Esophagus muscularis mucosa (tissue), 4 donors: ENCODE measurements at regions not wholly inside any gene's neighbourhood (a gene's known extent, or its start where the extent isn't known, plus 50 kb on each side); places are given as distances from the start of the nearest gene placed in this dataset.

Experiments
- DNase-seq: peaks from one replicate; pipeline ENCODE4 v3.0.0-alpha.2; 2017; ENCODE audit errors: extremely low spot score
- H3K27ac ChIP-seq, 4 donors: fragments of 200-600 bp; sonication (generic); replicated peaks in 1 of 4; 1 replicate in 3 of 4; 2 replicates in 1 of 4; pipeline ENCODE4 v1.5.1; 2016 to 2019; ENCODE audit warnings: mild to moderate bottlenecking in 1 of 4
- H3K27me3 ChIP-seq, 4 donors: fragments of 200-600 bp; sonication (generic); one replicate each; pipeline versions ENCODE4 v1.5.1 to v1.6.0; 2016 to 2019
- H3K36me3 ChIP-seq, 4 donors: fragments of 200-600 bp; sonication (generic); one replicate each; pipeline ENCODE4 v1.5.1; 2016 to 2019
- H3K4me1 ChIP-seq, 4 donors: fragments of 200-600 bp; sonication (generic); one replicate each; pipeline ENCODE4 v1.5.1; 2016 to 2019
- H3K4me3 ChIP-seq, 4 donors: fragments of 200-600 bp; sonication (generic); 1 replicate in 2 of 4; 2 replicates in 2 of 4; pipeline ENCODE4 v1.5.1; 2016 to 2019; ENCODE audit warnings: mild to moderate bottlenecking in 4 of 4, moderate library complexity in 1 of 4
- H3K9me3 ChIP-seq, 4 donors: fragments of 200-600 bp; sonication (generic); 1 replicate in 3 of 4; 2 replicates in 1 of 4; pipeline ENCODE4 v1.5.1; 2016 to 2019
- CTCF ChIP-seq, 3 experiments: fragments of 200-600 bp in 2 of 3; fragments of 450-650 bp in 1 of 3; sonication (generic) in 2 of 3; IDR thresholded peaks; one replicate each; pipeline ENCODE4 v1.5.1; 2017 to 2019; ENCODE audit warnings: antibody characterized with exemption in 3 of 3, mild to moderate bottlenecking in 2 of 3, moderate library complexity in 1 of 3
- EP300 ChIP-seq: sonication (generic); formaldehyde crosslinking; IDR thresholded peaks from one replicate; pipeline ENCODE4 v1.6.1; 2017; ENCODE audit warnings: antibody characterized with exemption
- POLR2A ChIP-seq: fragments of 450-650 bp; IDR thresholded peaks from one replicate; pipeline ENCODE4 v1.6.1; 2017; ENCODE audit warnings: antibody characterized with exemption, moderate library complexity, mild to moderate bottlenecking, low read depth
- POLR2AphosphoS5 ChIP-seq, 2 donors: sonication (generic); formaldehyde crosslinking; IDR thresholded peaks; one replicate each; pipeline ENCODE4 v1.6.1; 2017; ENCODE audit warnings: antibody characterized with exemption in 2 of 2
- WGBS: methylation state at CpG from one replicate; pipeline ENCODE4 v1.1.5; 2018; 5-methylcytosine and 5-hydroxymethylcytosine counted together
- intact Hi-C: fragments of 100-400 bp; cut with DNase I; formaldehyde crosslinking; loops from one replicate; pipeline ENCODE4 v1.15.1; 2023

GRCh38 chr5:2849429-2849828 is 98.0 kb upstream of the IRX2 start:
- WGBS, result 74% methylated on average over 6 of the region's 6 CpGs
- intact Hi-C loops, result no loop called here
- peak; percentile 64 for DNase-seq
- H3K27me3 ChIP-seq, result no peaks in the 10 kb centered on the region
- TF ChIP-seq POLR2A (no peak), EP300 (no peak), CTCF (IDR thresholded peaks at IDR 0.05) (no peak), POLR2AphosphoS5 (IDR thresholded peaks at IDR 0.05) (no peak)
- H3K4me3 ChIP-seq, result no peak overlapping the region
- no peak overlapping the region for H3K27ac ChIP-seq
- H3K9me3 ChIP-seq, result no peaks in the 10 kb centered on the region
- H3K36me3 ChIP-seq, result no peaks in the 10 kb centered on the region
- no peaks in the 10 kb centered on the region for H3K4me1 ChIP-seq

- Histone ChIP-seq H3K9me3 (no peaks in the 10 kb centered on the region), H3K27me3 (no peaks in the 10 kb centered on the region), H3K4me1 (no peaks in the 10 kb centered on the region), H3K36me3 (no peaks in the 10 kb centered on the region), H3K27ac (no peak overlapping the region), H3K4me3 (no peak overlapping the region)
- WGBS, result 59% methylated on average over 11 of the region's 11 CpGs
- DNase-seq, result peak; percentile 47
- intact Hi-C loops, result no loop called here
- no peak for TF ChIP-seq CTCF (IDR thresholded peaks at IDR 0.05)
- no peak for TF ChIP-seq POLR2AphosphoS5 (IDR thresholded peaks at IDR 0.05)
- no peak for TF ChIP-seq EP300
- TF ChIP-seq POLR2A, result no peak
These were observed 97.1 kb upstream of the IRX2 start for GRCh38 chr5:2848619-2849018.

DNA sequence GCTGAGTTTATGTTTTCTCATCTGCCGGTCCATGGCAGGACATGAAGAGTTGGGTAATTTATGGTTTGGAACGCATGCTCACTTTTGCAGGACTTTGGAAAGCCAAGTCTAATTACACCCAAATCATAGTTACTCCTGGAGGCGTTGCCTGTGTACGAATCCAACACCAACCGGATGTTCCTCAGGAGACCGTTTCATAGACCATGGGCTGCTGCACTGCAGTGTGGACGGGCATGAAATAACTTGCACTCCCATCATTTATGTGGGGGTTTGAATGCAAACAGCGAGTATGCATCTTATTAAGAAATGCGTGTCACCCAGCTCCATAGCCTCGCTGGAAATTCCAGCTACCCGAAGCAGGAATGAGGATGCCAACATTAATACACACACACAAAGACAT is 96.1 kb upstream of the IRX2 start:
- Histone ChIP-seq H3K9me3 (no peaks in the 10 kb centered on the region), H3K4me3 (no peak overlapping the region), H3K27ac (no peak overlapping the region), H3K36me3 (no peaks in the 10 kb centered on the region), H3K4me1 (no peaks in the 10 kb centered on the region), H3K27me3 (no peaks in the 10 kb centered on the region)
- peak; percentile 64 for DNase-seq
- no peak for TF ChIP-seq CTCF (IDR thresholded peaks at IDR 0.05)
- no peak for TF ChIP-seq EP300
- TF ChIP-seq POLR2A, result no peak
- TF ChIP-seq POLR2AphosphoS5 (IDR thresholded peaks at IDR 0.05), result no peak
- 84% methylated on average over 11 of the region's 11 CpGs for WGBS
- intact Hi-C loops, result no loop called here

DNA sequence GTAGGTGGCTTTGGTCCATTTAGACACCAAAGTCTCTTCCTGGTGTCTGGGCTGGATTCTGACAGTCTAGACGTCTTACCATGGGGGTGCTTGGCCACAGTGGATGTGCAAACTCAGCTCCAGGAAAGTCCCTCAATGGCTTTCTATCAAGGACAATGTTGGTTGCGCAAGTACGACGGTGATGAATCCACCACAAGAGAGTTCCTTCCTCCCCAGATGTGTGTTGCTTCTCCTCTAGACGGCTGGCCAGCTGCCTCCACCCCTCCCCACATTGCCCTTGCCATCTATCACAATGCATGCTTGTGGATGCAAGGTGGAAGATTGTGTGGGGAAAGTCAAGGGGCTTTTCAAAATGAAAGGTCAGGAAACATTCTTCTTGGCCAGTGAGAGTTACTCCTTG is 89.7 kb upstream of the IRX2 start:
- Histone ChIP-seq H3K36me3 (no peaks in the 10 kb centered on the region), H3K4me3 (no peak overlapping the region), H3K27me3 (peaks cover 0 to 4% (median 0%) of the 10 kb centered on the region in 4 donors), H3K4me1 (no peaks in the 10 kb centered on the region), H3K27ac (no peak overlapping the region), H3K9me3 (no peaks in the 10 kb centered on the region)
- 44% methylated on average over 5 of the region's 5 CpGs for WGBS
- TF ChIP-seq CTCF (IDR thresholded peaks at IDR 0.05) (no peak), POLR2A (no peak), POLR2AphosphoS5 (IDR thresholded peaks at IDR 0.05) (no peak), EP300 (no peak)
- intact Hi-C loops, result no loop called here
- peak; percentile 62 for DNase-seq

DNA sequence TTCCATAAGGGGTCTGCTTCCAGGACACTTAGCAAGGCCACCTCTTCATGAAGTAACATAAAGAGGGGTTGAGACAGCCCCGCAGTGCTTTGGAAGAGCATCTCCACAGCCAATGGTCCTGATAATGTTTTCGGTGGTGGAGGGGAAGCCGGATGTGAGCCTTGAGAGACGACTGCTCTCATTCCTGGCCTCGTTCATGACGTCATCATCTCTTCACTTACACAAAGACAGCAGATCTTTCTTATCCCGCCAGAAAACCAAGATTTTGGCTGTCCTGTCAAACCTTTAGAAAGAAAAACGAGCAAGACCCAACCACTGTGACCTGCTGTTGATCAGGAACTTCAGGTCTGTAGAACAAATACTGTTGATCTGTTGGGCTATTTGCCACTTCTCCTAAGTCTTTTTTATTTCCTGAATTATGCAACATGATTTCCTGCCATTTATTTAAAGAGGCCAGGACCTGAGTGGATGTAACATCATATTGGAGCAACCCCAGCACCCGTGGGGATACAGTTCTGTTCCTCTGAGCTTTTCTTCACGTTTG is 89.0 kb upstream of the IRX2 start:
- intact Hi-C loops, result no loop called here
- 69% methylated on average over 10 of the region's 10 CpGs for WGBS
- TF ChIP-seq EP300 (no peak), POLR2AphosphoS5 (IDR thresholded peaks at IDR 0.05) (no peak), POLR2A (no peak)

More for the DNA sequence above, 89.0 kb upstream of the IRX2 start:
- H3K4me3 ChIP-seq, result no peak overlapping the region
- H3K27me3 ChIP-seq, result peaks cover 0 to 7% (median 0%) of the 10 kb centered on the region in 4 donors
- no peaks in the 10 kb centered on the region for H3K9me3 ChIP-seq
- no peaks in the 10 kb centered on the region for H3K4me1 ChIP-seq
- H3K36me3 ChIP-seq, result no peaks in the 10 kb centered on the region
- no peak overlapping the region for H3K27ac ChIP-seq
- peak; percentile 50 for DNase-seq
